ENCODE measurements at regions not wholly inside any gene's neighbourhood (a gene's known extent, or its start where the extent isn't known, plus 50 kb on each side); places are given as distances from the start of the nearest gene placed in this dataset.

GRCh38 chr2:134163336-134163735, 90.5 kb upstream of the MGAT5 start:
- no peak for DNase-seq
- H3K27me3 ChIP-seq (ENCODE audit: control insufficient read depth, insufficient read depth, low read length) = no peaks in the 10 kb centered on the region
- no peak for FAIRE-seq
- no peak overlapping the region for H3K9ac ChIP-seq (ENCODE audit: low read length in 3 of 3)
- peaks cover 0 to 5% (median 0%) of the 10 kb centered on the region in 3 donors for H3K4me1 ChIP-seq (ENCODE audit: control insufficient read depth in 2 of 3, insufficient read depth in 2 of 3, low read depth in 1 of 3, low read length in 3 of 3)
- intact Hi-C loops (cut with DNase I) = no loop called here
- no peak overlapping the region for H3K4me3 ChIP-seq (ENCODE audit: low read length in 3 of 3)
- no peaks in the 10 kb centered on the region for H3K36me3 ChIP-seq (ENCODE audit: control insufficient read depth in 2 of 3, insufficient read depth in 3 of 3, low read length in 3 of 3)
- no peak overlapping the region for H3K27ac ChIP-seq (ENCODE audit: low read depth in 2 of 2, low read length in 2 of 2)
- H3K9me3 ChIP-seq (ENCODE audit: control insufficient read depth in 2 of 3, insufficient read depth in 1 of 3, low read length in 3 of 3) = no peaks in the 10 kb centered on the region
- TF ChIP-seq CTCF (IDR thresholded peaks at IDR 0.05; ENCODE audit: borderline replicate concordance, extremely low read depth, insufficient read depth) = no peak

GRCh38 chr2:134164306-134164705, 89.6 kb upstream of the MGAT5 start:
- H3K4me3 ChIP-seq (ENCODE audit: low read length in 3 of 3) = no peak overlapping the region
- H3K36me3 ChIP-seq (ENCODE audit: control insufficient read depth in 2 of 3, insufficient read depth in 3 of 3, low read length in 3 of 3) = no peaks in the 10 kb centered on the region
- no peaks in the 10 kb centered on the region for H3K9me3 ChIP-seq (ENCODE audit: control insufficient read depth in 2 of 3, insufficient read depth in 1 of 3, low read length in 3 of 3)
- H3K27ac ChIP-seq (ENCODE audit: low read depth in 2 of 2, low read length in 2 of 2) = no peak overlapping the region
- H3K9ac ChIP-seq (ENCODE audit: low read length in 3 of 3) = no peak overlapping the region
- intact Hi-C loops (cut with DNase I) = no loop called here
- no peak for DNase-seq
- H3K27me3 ChIP-seq (ENCODE audit: control insufficient read depth, insufficient read depth, low read length) = no peaks in the 10 kb centered on the region
- peaks cover 0 to 5% (median 0%) of the 10 kb centered on the region in 3 donors for H3K4me1 ChIP-seq (ENCODE audit: control insufficient read depth in 2 of 3, insufficient read depth in 2 of 3, low read depth in 1 of 3, low read length in 3 of 3)
- FAIRE-seq = no peak
- no peak for TF ChIP-seq CTCF (IDR thresholded peaks at IDR 0.05; ENCODE audit: borderline replicate concordance, extremely low read depth, insufficient read depth)

GRCh38 chr2:134167015-134167414, 86.9 kb upstream of the MGAT5 start:
- H3K27ac ChIP-seq (ENCODE audit: low read depth in 2 of 2, low read length in 2 of 2) = no peak overlapping the region

More at GRCh38 chr2:134167015-134167414, 86.9 kb upstream of the MGAT5 start:
- no peak overlapping the region for H3K4me3 ChIP-seq (ENCODE audit: low read length in 3 of 3)
- intact Hi-C loops (cut with DNase I) = no loop called here
- no peaks in the 10 kb centered on the region for H3K9me3 ChIP-seq (ENCODE audit: control insufficient read depth in 2 of 3, insufficient read depth in 1 of 3, low read length in 3 of 3)
- DNase-seq (no peak), FAIRE-seq (no peak)
- no peak for TF ChIP-seq CTCF (IDR thresholded peaks at IDR 0.05; ENCODE audit: borderline replicate concordance, extremely low read depth, insufficient read depth)
- no peaks in the 10 kb centered on the region for H3K4me1 ChIP-seq (ENCODE audit: control insufficient read depth in 2 of 3, insufficient read depth in 2 of 3, low read depth in 1 of 3, low read length in 3 of 3)
- H3K27me3 ChIP-seq (ENCODE audit: control insufficient read depth, insufficient read depth, low read length) = no peaks in the 10 kb centered on the region
- no peak overlapping the region for H3K9ac ChIP-seq (ENCODE audit: low read length in 3 of 3)
- H3K36me3 ChIP-seq (ENCODE audit: control insufficient read depth in 2 of 3, insufficient read depth in 3 of 3, low read length in 3 of 3) = no peaks in the 10 kb centered on the region
